PC-9 (cell line): ENCODE measurements at regions not wholly inside any gene's neighbourhood (a gene's known extent, or its start where the extent isn't known, plus 50 kb on each side); places are given as distances from the start of the nearest gene placed in this dataset.

Source experiments
- BruUV-seq: library from RNA; stranded (reverse); fragments of 400-500 nt; replicated peaks from 2 replicates; lab custom pipeline; 2021; lab: Mats Ljungman, UMichigan
- CTCF ChIA-PET: fragments of 300-600 bp; sonication (Branson Sonifier 250); formaldehyde crosslinking; loops from one replicate; lab custom pipeline; 2022; ENCODE audit warnings: antibody characterized with exemption; lab: Charles Lee
- POLR2A ChIA-PET: fragments of 300-600 bp; sonication (Branson Sonifier 250); formaldehyde crosslinking; loops from one replicate; lab custom pipeline; 2022; ENCODE audit warnings: antibody characterized with exemption; ENCODE audit not compliant: unreplicated experiment; lab: Charles Lee
- DNase-seq, 2 experiments: peaks; one replicate each; pipeline versions ENCODE4 v3.0.0 to v3.0.0-alpha.2; 2015 to 2022; ENCODE audit warnings: mixed read lengths in 1 of 2
- H2AFZ ChIP-seq: fragments of 200-600 bp; sonication (generic); 2 replicates; pipeline ENCODE4 v1.8.1; 2017; ENCODE audit warnings: antibody characterized with exemption
- H3F3A ChIP-seq: fragments of 200-600 bp; sonication (generic); 2 replicates; pipeline ENCODE4 v1.8.1; 2017; ENCODE audit warnings: antibody characterized with exemption, mild to moderate bottlenecking, low read depth; ENCODE audit not compliant: insufficient read depth
- H3K27ac ChIP-seq: fragments of 200-600 bp; sonication (generic); 2 replicates; pipeline ENCODE4 v1.6.1; 2016; ENCODE audit warnings: mixed run types
- H3K27me3 ChIP-seq: fragments of 200-600 bp; sonication (generic); 2 replicates; pipeline ENCODE4 v1.6.1; 2016; ENCODE audit warnings: low read depth, mixed run types; ENCODE audit not compliant: insufficient read depth
- H3K36me3 ChIP-seq: fragments of 200-600 bp; sonication (generic); 2 replicates; pipeline ENCODE4 v1.6.1; 2016; ENCODE audit warnings: low read depth, mixed run types
- H3K4me1 ChIP-seq: fragments of 200-600 bp; sonication (generic); replicated peaks from 2 replicates; pipeline ENCODE4 v1.6.1; 2016; ENCODE audit warnings: mixed run types; ENCODE audit not compliant: insufficient read depth
- H3K4me2 ChIP-seq: fragments of 200-600 bp; sonication (generic); 2 replicates; pipeline ENCODE4 v1.6.1; 2017; ENCODE audit warnings: mixed run types
- H3K4me3 ChIP-seq: fragments of 200-600 bp; sonication (generic); 2 replicates; pipeline ENCODE4 v1.6.1; 2016; ENCODE audit warnings: mixed run types
- H3K79me2 ChIP-seq: fragments of 200-600 bp; sonication (generic); 2 replicates; pipeline ENCODE4 v1.6.1; 2017; ENCODE audit warnings: low read depth, mixed run types
- H3K9me2 ChIP-seq: fragments of 200-600 bp; sonication (generic); 2 replicates; pipeline ENCODE4 v1.8.1; 2017; ENCODE audit warnings: mild to moderate bottlenecking; ENCODE audit not compliant: insufficient read depth
- H3K9me3 ChIP-seq: fragments of 200-600 bp; sonication (generic); 2 replicates; pipeline ENCODE4 v1.8.1; 2016; ENCODE audit warnings: low read depth; ENCODE audit not compliant: insufficient read depth
- H4K20me1 ChIP-seq: fragments of 200-600 bp; sonication (generic); 2 replicates; pipeline ENCODE4 v1.8.1; 2017; ENCODE audit not compliant: insufficient read depth
- CTCF ChIP-seq: fragments of 200-600 bp; sonication (generic); conservative IDR thresholded peaks from 2 replicates; pipeline ENCODE4 v1.6.1; 2017; ENCODE audit warnings: mixed run types, antibody characterized with exemption, mild to moderate bottlenecking, moderate library complexity
- EZH2 ChIP-seq: fragments of 200-600 bp; sonication (generic); IDR thresholded peaks from 2 replicates; pipeline ENCODE4 v1.8.0; 2017; ENCODE audit warnings: antibody characterized with exemption, low read depth
- intact Hi-C: fragments of 100-400 bp; cut with micrococcal nuclease; formaldehyde crosslinking; loops from one replicate; pipeline ENCODE4 v1.10.0; 2022; ENCODE audit not compliant: unreplicated experiment

DNA sequence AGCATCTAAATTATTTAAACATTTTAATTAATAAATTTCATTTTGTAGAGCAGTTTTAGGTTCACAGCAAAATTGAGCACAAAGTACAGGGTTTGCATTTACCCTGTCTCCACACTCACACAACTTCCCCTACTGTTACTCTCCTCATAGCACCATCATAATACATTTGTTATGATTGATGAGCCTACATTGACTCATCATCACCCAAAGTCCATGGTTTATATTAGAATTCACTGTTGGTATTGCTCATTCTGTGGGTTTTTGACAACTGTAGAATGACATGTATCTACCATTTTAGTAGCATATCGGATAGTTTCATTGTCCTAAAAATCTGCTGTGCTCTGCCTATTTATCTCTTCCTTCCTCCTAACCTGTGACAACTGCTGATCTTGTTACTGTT, 411.1 kb upstream of the MPDZ start:
- Histone ChIP-seq H3F3A (no peaks in the 10 kb centered on the region), H3K27ac (no peak overlapping the region), H3K27me3 (no peaks in the 10 kb centered on the region), H3K4me1 (no peaks in the 10 kb centered on the region), H2AFZ (no peak overlapping the region), H3K79me2 (no peaks in the 10 kb centered on the region), H3K9me3 (no peaks in the 10 kb centered on the region), H3K4me2 (no peak overlapping the region), H3K9me2 (no peaks in the 10 kb centered on the region), H3K36me3 (no peaks in the 10 kb centered on the region), H3K4me3 (no peak overlapping the region), H4K20me1 (no peaks in the 10 kb centered on the region)
- intact Hi-C loops = no loop called here
- DNase-seq = no peak
- CTCF ChIA-PET = no interaction called here
- BruUV-seq = no TSS peak
- POLR2A ChIA-PET = no interaction called here
- TF ChIP-seq EZH2 (no peak), CTCF (no peak)

- ChIA-PET POLR2A (no interaction called here), CTCF (no interaction called here)
- no peaks in the 10 kb centered on the region for H3K4me1 ChIP-seq
- no peak overlapping the region for H3K27ac ChIP-seq
- no peak overlapping the region for H2AFZ ChIP-seq
- H3F3A ChIP-seq = no peaks in the 10 kb centered on the region
- no peaks in the 10 kb centered on the region for H3K79me2 ChIP-seq
- no peak overlapping the region for H3K4me3 ChIP-seq
- H3K36me3 ChIP-seq = no peaks in the 10 kb centered on the region
- intact Hi-C loops = no loop called here
- TF ChIP-seq EZH2 = no peak
- no peak for TF ChIP-seq CTCF
- BruUV-seq = no TSS peak
- H3K9me3 ChIP-seq = no peaks in the 10 kb centered on the region
- H3K27me3 ChIP-seq = no peaks in the 10 kb centered on the region
- no peaks in the 10 kb centered on the region for H3K9me2 ChIP-seq
- no peak for DNase-seq
- H3K4me2 ChIP-seq = no peak overlapping the region
- H4K20me1 ChIP-seq = no peaks in the 10 kb centered on the region
Observed at GRCh38 chr9:13689925-13690324, 410.4 kb upstream of the MPDZ start.

DNA sequence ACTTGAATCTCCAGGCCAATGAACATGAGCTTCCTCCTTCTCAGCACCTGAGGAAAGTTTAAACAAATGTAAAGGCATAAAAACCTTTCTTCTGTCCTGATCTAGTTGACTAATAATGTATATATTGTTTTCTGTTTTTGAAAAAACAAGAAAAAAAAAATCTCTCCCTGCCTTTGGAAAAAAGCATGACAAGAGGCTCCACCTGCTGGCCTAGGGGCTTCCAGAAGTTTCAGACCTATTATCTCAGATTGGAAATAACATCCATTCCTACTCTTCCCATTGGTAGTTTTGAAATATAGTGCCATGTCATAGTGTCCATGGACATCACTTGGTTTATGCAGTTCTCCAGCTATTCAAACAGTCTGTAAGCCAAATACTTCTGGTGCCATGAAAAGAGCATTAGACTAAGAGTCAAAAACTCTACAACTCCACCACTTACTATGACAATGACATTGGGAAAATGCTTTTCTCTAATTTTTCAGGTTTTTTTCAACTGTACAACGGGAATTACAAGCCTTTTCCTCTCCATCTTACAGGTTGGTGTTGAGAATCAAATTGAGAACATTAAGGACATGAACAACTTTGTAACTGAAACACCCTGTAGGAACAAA, 409.6 kb upstream of the MPDZ start:
- intact Hi-C loops = no loop called here
- POLR2A ChIA-PET = no interaction called here
- H3K9me3 ChIP-seq = no peaks in the 10 kb centered on the region
- no peaks in the 10 kb centered on the region for H3K9me2 ChIP-seq
- H3K4me3 ChIP-seq = no peak overlapping the region
- no peak for DNase-seq
- no peaks in the 10 kb centered on the region for H3K79me2 ChIP-seq
- BruUV-seq = no TSS peak
- no peaks in the 10 kb centered on the region for H4K20me1 ChIP-seq
- H3K36me3 ChIP-seq = no peaks in the 10 kb centered on the region
- no peaks in the 10 kb centered on the region for H3F3A ChIP-seq
- CTCF ChIA-PET = no interaction called here
- H3K4me1 ChIP-seq = no peaks in the 10 kb centered on the region
- TF ChIP-seq CTCF (peak; percentile 43), EZH2 (no peak)
- no peak overlapping the region for H3K27ac ChIP-seq
- no peaks in the 10 kb centered on the region for H3K27me3 ChIP-seq
- no peak overlapping the region for H3K4me2 ChIP-seq
- no peak overlapping the region for H2AFZ ChIP-seq
